Liver (tissue), 8 donors: ENCODE measurements at regions not wholly inside any gene's neighbourhood (a gene's known extent, or its start where the extent isn't known, plus 50 kb on each side); places are given as distances from the start of the nearest gene placed in this dataset.

Source experiments
- DNase-seq: peaks from one replicate; pipeline ENCODE4 v3.0.0-alpha.2; 2017; ENCODE audit warnings: low spot score
- H3K27ac ChIP-seq, 2 donors: one replicate each; pipeline ENCODE4 v1.7.0; 2013; ENCODE audit warnings: inconsistent platforms in 2 of 2, low read length in 2 of 2, control low read depth in 1 of 2, low read depth in 1 of 2, mild to moderate bottlenecking in 1 of 2
- H3K27me3 ChIP-seq, 4 donors: one replicate each; pipeline versions ENCODE4 v1.6.1 to v1.7.0; 2013; ENCODE audit warnings: low read length in 3 of 4, inconsistent platforms in 1 of 4, mild to moderate bottlenecking in 1 of 4, moderate library complexity in 1 of 4; ENCODE audit not compliant: control insufficient read depth in 4 of 4, insufficient read depth in 4 of 4
- H3K36me3 ChIP-seq, 4 donors: one replicate each; pipeline versions ENCODE4 v1.6.1 to v1.7.0; 2013; ENCODE audit warnings: low read length in 3 of 4, mild to moderate bottlenecking in 3 of 4, low read depth in 1 of 4, moderate library complexity in 1 of 4; ENCODE audit not compliant: control insufficient read depth in 4 of 4, insufficient read depth in 3 of 4
- H3K4me1 ChIP-seq, 4 donors: one replicate each; pipeline versions ENCODE4 v1.6.1 to v1.7.0; 2013; ENCODE audit warnings: low read length in 3 of 4, mild to moderate bottlenecking in 3 of 4, moderate library complexity in 1 of 4; ENCODE audit not compliant: control insufficient read depth in 4 of 4, insufficient read depth in 4 of 4
- H3K4me3 ChIP-seq, 3 donors: one replicate each; pipeline versions ENCODE4 v1.6.1 to v1.7.0; 2013; ENCODE audit warnings: low read length in 3 of 3, control low read depth in 1 of 3, low read depth in 1 of 3, mild to moderate bottlenecking in 1 of 3
- H3K9ac ChIP-seq, 2 donors: one replicate each; pipeline ENCODE4 v1.7.0; 2013; ENCODE audit warnings: low read length in 2 of 2, mild to moderate bottlenecking in 2 of 2, moderate library complexity in 2 of 2, control low read depth in 1 of 2, low read depth in 1 of 2
- H3K9me3 ChIP-seq, 4 donors: one replicate each; pipeline versions ENCODE4 v1.6.1 to v1.7.0; 2013; ENCODE audit warnings: low read length in 3 of 4; ENCODE audit not compliant: control insufficient read depth in 4 of 4
- CTCF ChIP-seq: fragments of 150-350 bp; IDR thresholded peaks from 2 replicates; pipeline ENCODE4 v1.5.1; 2017; ENCODE audit warnings: improper control_type of control experiment, low read depth, low read length; ENCODE audit not compliant: missing input control
- FOXA1 ChIP-seq: IDR thresholded peaks from 2 replicates; pipeline ENCODE4 v1.6.1; 2016; ENCODE audit warnings: antibody characterized with exemption
- FOXA2 ChIP-seq: IDR thresholded peaks from 2 replicates; pipeline ENCODE4 v1.6.1; 2016; ENCODE audit warnings: antibody characterized with exemption
- GABPA ChIP-seq, 2 donors: IDR thresholded peaks in 1 of 2; conservative IDR thresholded peaks in 1 of 2; 2 replicates each; pipeline ENCODE4 v1.6.1; 2016; ENCODE audit warnings: antibody characterized with exemption in 2 of 2, mild to moderate bottlenecking in 1 of 2, moderate library complexity in 1 of 2
- HNF4A ChIP-seq, 2 donors: conservative IDR thresholded peaks; 2 replicates each; pipeline ENCODE4 v1.6.1; 2016; ENCODE audit warnings: antibody characterized with exemption in 2 of 2, mild to moderate bottlenecking in 2 of 2
- HNF4G ChIP-seq: IDR thresholded peaks from 2 replicates; pipeline ENCODE4 v1.6.1; 2016; ENCODE audit warnings: antibody characterized with exemption
- JUND ChIP-seq, 2 donors: IDR thresholded peaks; 2 replicates each; pipeline ENCODE4 v1.6.1; 2016; ENCODE audit warnings: antibody characterized with exemption in 2 of 2
- MAX ChIP-seq: IDR thresholded peaks from 2 replicates; pipeline ENCODE4 v1.6.1; 2016; ENCODE audit warnings: antibody characterized with exemption
- NR2F2 ChIP-seq: IDR thresholded peaks from 2 replicates; pipeline ENCODE4 v1.6.1; 2016; ENCODE audit warnings: antibody characterized with exemption
- RAD21 ChIP-seq, 2 donors: IDR thresholded peaks; 2 replicates each; pipeline ENCODE4 v1.6.1; 2016; ENCODE audit warnings: antibody characterized with exemption in 2 of 2, mild to moderate bottlenecking in 2 of 2
- RXRA ChIP-seq, 2 donors: IDR thresholded peaks; 2 replicates each; pipeline ENCODE4 v1.6.1; 2017 to 2018; ENCODE audit warnings: antibody characterized with exemption in 2 of 2, mild to moderate bottlenecking in 1 of 2
- SP1 ChIP-seq: IDR thresholded peaks from 2 replicates; pipeline ENCODE4 v1.6.1; 2018; ENCODE audit warnings: antibody characterized with exemption, mild to moderate bottlenecking
- TAF1 ChIP-seq: conservative IDR thresholded peaks from 2 replicates; pipeline ENCODE4 v1.6.1; 2016; ENCODE audit warnings: antibody characterized with exemption, mild to moderate bottlenecking
- YY1 ChIP-seq: IDR thresholded peaks from 2 replicates; pipeline ENCODE4 v1.6.1; 2016; ENCODE audit warnings: antibody characterized with exemption, mild to moderate bottlenecking
- WGBS: extraction: QIAGEN DNeasy Blood & Tissue Kit; methylation state at CpG from one replicate; pipeline ENCODE4 v1.1.7; 2013; 5-methylcytosine and 5-hydroxymethylcytosine counted together
- TF ChIP-seq, protein P1 (sequence below): IDR thresholded peaks from 2 replicates; pipeline ENCODE4 v1.6.1; 2016; ENCODE audit warnings: antibody characterized with exemption
- TF ChIP-seq, protein P2 (sequence below): IDR thresholded peaks from 2 replicates; pipeline ENCODE4 v1.6.1; 2016; ENCODE audit warnings: antibody characterized with exemption, mild to moderate bottlenecking
- TF ChIP-seq, protein P3 (sequence below): IDR thresholded peaks from 2 replicates; pipeline ENCODE4 v1.6.1; 2016; ENCODE audit warnings: antibody characterized with exemption
- donor health status: healthy.
- donor health status: healthy.
- donor health status: healthy.
- donor health status: healthy.
- donor health status: healthy.

DNA sequence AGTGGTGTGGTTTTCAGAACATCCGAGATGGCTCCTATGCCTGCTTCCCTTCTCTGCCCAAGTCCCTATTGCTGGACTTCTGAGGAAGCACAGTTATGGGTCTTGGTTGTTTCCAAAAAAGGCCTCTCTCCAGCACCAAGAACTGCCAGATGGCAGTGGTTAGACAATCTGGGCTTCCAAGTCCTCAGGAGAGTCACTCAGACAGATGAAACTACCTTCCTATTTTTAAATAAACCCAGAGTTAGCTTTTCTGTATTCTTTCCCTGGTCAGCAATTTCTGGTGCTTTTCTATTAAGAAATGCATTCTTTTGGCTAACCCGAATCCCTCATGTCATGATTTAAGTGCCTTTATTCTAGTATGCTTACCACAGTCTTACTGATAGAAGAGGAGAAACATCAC lies 245.9 kb downstream of the PRDM2 start:
- TF ChIP-seq JUND (IDR thresholded peaks at IDR 0.05) (no peak), RAD21 (IDR thresholded peaks at IDR 0.05) (no peak), RXRA (IDR thresholded peaks at IDR 0.05) (no peak), HNF4G (no peak), HNF4A (conservative IDR thresholded peaks at IDR 0.05) (no peak), FOXA2 (no peak), MAX (no peak), SP1 (no peak), YY1 (no peak), TAF1 (no peak), NR2F2 (no peak), FOXA1 (no peak), GABPA (IDR thresholded peaks at IDR 0.05 in 1 of 2, conservative IDR thresholded peaks at IDR 0.05 in 1 of 2) (no peak)
- TF ChIP-seq, protein P1, sequence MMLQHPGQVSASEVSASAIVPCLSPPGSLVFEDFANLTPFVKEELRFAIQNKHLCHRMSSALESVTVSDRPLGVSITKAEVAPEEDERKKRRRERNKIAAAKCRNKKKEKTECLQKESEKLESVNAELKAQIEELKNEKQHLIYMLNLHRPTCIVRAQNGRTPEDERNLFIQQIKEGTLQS, result no peak
- TF ChIP-seq, protein P2, sequence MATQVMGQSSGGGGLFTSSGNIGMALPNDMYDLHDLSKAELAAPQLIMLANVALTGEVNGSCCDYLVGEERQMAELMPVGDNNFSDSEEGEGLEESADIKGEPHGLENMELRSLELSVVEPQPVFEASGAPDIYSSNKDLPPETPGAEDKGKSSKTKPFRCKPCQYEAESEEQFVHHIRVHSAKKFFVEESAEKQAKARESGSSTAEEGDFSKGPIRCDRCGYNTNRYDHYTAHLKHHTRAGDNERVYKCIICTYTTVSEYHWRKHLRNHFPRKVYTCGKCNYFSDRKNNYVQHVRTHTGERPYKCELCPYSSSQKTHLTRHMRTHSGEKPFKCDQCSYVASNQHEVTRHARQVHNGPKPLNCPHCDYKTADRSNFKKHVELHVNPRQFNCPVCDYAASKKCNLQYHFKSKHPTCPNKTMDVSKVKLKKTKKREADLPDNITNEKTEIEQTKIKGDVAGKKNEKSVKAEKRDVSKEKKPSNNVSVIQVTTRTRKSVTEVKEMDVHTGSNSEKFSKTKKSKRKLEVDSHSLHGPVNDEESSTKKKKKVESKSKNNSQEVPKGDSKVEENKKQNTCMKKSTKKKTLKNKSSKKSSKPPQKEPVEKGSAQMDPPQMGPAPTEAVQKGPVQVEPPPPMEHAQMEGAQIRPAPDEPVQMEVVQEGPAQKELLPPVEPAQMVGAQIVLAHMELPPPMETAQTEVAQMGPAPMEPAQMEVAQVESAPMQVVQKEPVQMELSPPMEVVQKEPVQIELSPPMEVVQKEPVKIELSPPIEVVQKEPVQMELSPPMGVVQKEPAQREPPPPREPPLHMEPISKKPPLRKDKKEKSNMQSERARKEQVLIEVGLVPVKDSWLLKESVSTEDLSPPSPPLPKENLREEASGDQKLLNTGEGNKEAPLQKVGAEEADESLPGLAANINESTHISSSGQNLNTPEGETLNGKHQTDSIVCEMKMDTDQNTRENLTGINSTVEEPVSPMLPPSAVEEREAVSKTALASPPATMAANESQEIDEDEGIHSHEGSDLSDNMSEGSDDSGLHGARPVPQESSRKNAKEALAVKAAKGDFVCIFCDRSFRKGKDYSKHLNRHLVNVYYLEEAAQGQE, result no peak
- TF ChIP-seq, protein P3, sequence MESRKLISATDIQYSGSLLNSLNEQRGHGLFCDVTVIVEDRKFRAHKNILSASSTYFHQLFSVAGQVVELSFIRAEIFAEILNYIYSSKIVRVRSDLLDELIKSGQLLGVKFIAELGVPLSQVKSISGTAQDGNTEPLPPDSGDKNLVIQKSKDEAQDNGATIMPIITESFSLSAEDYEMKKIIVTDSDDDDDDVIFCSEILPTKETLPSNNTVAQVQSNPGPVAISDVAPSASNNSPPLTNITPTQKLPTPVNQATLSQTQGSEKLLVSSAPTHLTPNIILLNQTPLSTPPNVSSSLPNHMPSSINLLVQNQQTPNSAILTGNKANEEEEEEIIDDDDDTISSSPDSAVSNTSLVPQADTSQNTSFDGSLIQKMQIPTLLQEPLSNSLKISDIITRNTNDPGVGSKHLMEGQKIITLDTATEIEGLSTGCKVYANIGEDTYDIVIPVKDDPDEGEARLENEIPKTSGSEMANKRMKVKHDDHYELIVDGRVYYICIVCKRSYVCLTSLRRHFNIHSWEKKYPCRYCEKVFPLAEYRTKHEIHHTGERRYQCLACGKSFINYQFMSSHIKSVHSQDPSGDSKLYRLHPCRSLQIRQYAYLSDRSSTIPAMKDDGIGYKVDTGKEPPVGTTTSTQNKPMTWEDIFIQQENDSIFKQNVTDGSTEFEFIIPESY, result no peak
- Histone ChIP-seq H3K27me3 (peaks cover 0 to 3% (median 1%) of the 10 kb centered on the region in 4 donors), H3K9ac (no peak overlapping the region), H3K4me1 (no peaks in the 10 kb centered on the region), H3K9me3 (peaks cover 0 to 7% (median 2%) of the 10 kb centered on the region in 4 donors), H3K27ac (no peak overlapping the region), H3K4me3 (no peak overlapping the region), H3K36me3 (no peaks in the 10 kb centered on the region)
- no peak for DNase-seq
- WGBS, result 80% methylated on average over 2 of the region's 2 CpGs

DNA sequence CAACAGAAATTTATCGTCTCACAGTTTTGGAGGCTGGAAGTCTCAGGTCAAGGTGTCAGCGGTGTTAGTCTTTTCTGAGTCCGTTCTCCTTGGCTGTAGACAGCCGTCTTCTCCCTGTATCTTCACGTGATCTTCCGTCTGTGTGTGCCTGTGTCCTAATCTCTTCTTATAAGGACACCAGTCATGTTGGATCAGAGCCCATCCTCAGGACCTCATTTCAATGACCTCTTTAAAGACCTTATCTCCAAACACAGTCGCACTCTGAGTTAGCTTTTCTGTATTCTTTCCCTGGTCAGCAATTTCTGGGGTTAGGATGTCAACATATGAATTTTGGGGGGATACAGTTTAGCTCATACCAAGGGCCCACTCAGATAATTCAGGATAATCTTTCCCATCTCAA lies 247.7 kb downstream of the PRDM2 start:
- H3K27me3 ChIP-seq, result peaks cover 0 to 2% (median 0%) of the 10 kb centered on the region in 4 donors
- H3K4me3 ChIP-seq, result no peak overlapping the region
- no peaks in the 10 kb centered on the region for H3K4me1 ChIP-seq
- TF ChIP-seq RAD21 (IDR thresholded peaks at IDR 0.05), result no peak
- TF ChIP-seq FOXA1, result no peak
- TF ChIP-seq, protein P3, result no peak
- TF ChIP-seq HNF4A (conservative IDR thresholded peaks at IDR 0.05), result no peak
- TF ChIP-seq CTCF, result no peak
- TF ChIP-seq NR2F2, result no peak
- no peak overlapping the region for H3K9ac ChIP-seq
- DNase-seq, result no peak
- WGBS, result 87% methylated on average over 7 of the region's 7 CpGs
- no peak overlapping the region for H3K27ac ChIP-seq
- peaks cover 0 to 6% (median under 1%) of the 10 kb centered on the region in 4 donors for H3K9me3 ChIP-seq
- no peaks in the 10 kb centered on the region for H3K36me3 ChIP-seq
